CD8-positive, alpha-beta memory T cell (primary cell): ENCODE measurements at regions not wholly inside any gene's neighbourhood (a gene's known extent, or its start where the extent isn't known, plus 50 kb on each side); places are given as distances from the start of the nearest gene placed in this dataset.

Source experiments
- CTCF ChIA-PET: fragments of 350-600 bp; sonication (Branson Sonifier 250); formaldehyde crosslinking; loops from one replicate; lab custom pipeline; 2021; ENCODE audit warnings: antibody characterized with exemption; lab: Charles Lee
- POLR2A ChIA-PET: fragments of 350-600 bp; sonication (Branson Sonifier 250); formaldehyde crosslinking; loops from one replicate; lab custom pipeline; 2021; ENCODE audit warnings: antibody characterized with exemption; lab: Charles Lee
- DNase-seq, 5 donors: peaks; one replicate each; pipeline versions ENCODE4 v3.0.0 to v3.0.0-alpha.2; 2020 to 2022; ENCODE audit warnings: mixed read lengths in 1 of 5
- H3K27ac ChIP-seq: one replicate; pipeline ENCODE4 v1.7.0; 2013; ENCODE audit warnings: low read depth, mild to moderate bottlenecking, low read length, moderate library complexity
- H3K27me3 ChIP-seq: 2 replicates; pipeline ENCODE4 v1.7.0; 2013; ENCODE audit warnings: low read length, mild to moderate bottlenecking; ENCODE audit not compliant: insufficient read depth, poor library complexity, severe bottlenecking
- H3K36me3 ChIP-seq: 2 replicates; pipeline ENCODE4 v1.7.0; 2013; ENCODE audit warnings: mild to moderate bottlenecking, low read length, moderate library complexity; ENCODE audit not compliant: insufficient read depth
- H3K4me1 ChIP-seq: 2 replicates; pipeline ENCODE4 v1.7.0; 2013; ENCODE audit warnings: mild to moderate bottlenecking, low read length, moderate library complexity; ENCODE audit not compliant: insufficient read depth
- H3K4me3 ChIP-seq: 2 replicates; pipeline ENCODE4 v1.7.0; 2013; ENCODE audit warnings: mild to moderate bottlenecking, low read length
- H3K9me3 ChIP-seq: 2 replicates; pipeline ENCODE4 v1.7.0; 2013; ENCODE audit warnings: mild to moderate bottlenecking, low read length
- H3K27ac Mint-ChIP-seq, 8 donors: one replicate each; pipeline ENCODE4 v1.8.0; 2020 to 2021; ENCODE audit warnings: mixed read lengths in 8 of 8, mild to moderate bottlenecking in 6 of 8, inconsistent platforms in 3 of 8, moderate library complexity in 3 of 8
- H3K27me3 Mint-ChIP-seq, 2 donors: one replicate each; pipeline ENCODE4 v1.8.0; 2020 to 2021; ENCODE audit warnings: mixed read lengths in 2 of 2, mild to moderate bottlenecking in 1 of 2, moderate library complexity in 1 of 2
- H3K36me3 Mint-ChIP-seq, 3 donors: one replicate each; pipeline ENCODE4 v1.8.0; 2020 to 2021; ENCODE audit warnings: mixed read lengths in 3 of 3, inconsistent platforms in 1 of 3, mild to moderate bottlenecking in 1 of 3
- H3K4me1 Mint-ChIP-seq, 3 donors: one replicate each; pipeline ENCODE4 v1.8.0; 2020 to 2021; ENCODE audit warnings: mixed read lengths in 3 of 3, inconsistent platforms in 1 of 3, mild to moderate bottlenecking in 1 of 3
- H3K4me3 Mint-ChIP-seq, 7 donors: one replicate each; pipeline ENCODE4 v1.8.0; 2020 to 2021; ENCODE audit warnings: mixed read lengths in 7 of 7, mild to moderate bottlenecking in 6 of 7, moderate library complexity in 4 of 7, inconsistent platforms in 2 of 7
- H3K9me3 Mint-ChIP-seq, 5 donors: one replicate each; pipeline ENCODE4 v1.8.0; 2020 to 2022; ENCODE audit warnings: mixed read lengths in 5 of 5, mild to moderate bottlenecking in 3 of 5, moderate library complexity in 2 of 5, inconsistent platforms in 1 of 5

DNA sequence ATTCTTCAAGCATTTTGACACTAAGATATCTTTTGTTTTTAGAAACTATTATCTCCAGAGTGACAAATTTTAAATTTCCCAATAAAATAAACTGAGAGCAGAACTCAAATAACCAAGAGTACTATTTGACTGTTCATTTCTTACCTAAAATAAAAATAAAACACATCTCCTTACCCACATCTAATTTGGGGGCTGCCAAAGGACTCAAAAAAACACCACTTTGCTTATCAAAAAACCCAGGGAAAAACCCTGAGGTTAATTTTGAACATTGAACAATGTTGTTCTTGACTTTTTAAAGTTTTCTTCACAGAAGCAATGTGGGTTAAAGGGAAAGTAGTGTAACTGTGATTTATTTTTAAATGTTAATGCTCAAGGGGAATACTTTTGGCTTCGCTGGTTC, 243.0 kb upstream of the HHIP start:
- no peak overlapping the region for H3K4me3 ChIP-seq
- peaks cover 0 to 4% (median 0%) of the 10 kb centered on the region in 5 donors for H3K9me3 Mint-ChIP-seq
- no peaks in the 10 kb centered on the region for H3K36me3 ChIP-seq
- no peaks in the 10 kb centered on the region for H3K9me3 ChIP-seq
- H3K27me3 Mint-ChIP-seq: no peaks in the 10 kb centered on the region
- no peaks in the 10 kb centered on the region for H3K4me1 Mint-ChIP-seq
- no peaks in the 10 kb centered on the region for H3K36me3 Mint-ChIP-seq
- POLR2A ChIA-PET: no interaction called here
- CTCF ChIA-PET: no interaction called here
- H3K4me1 ChIP-seq: no peaks in the 10 kb centered on the region
- no peak overlapping the region for H3K27ac Mint-ChIP-seq
- H3K27me3 ChIP-seq: no peaks in the 10 kb centered on the region
- H3K4me3 Mint-ChIP-seq: no peak overlapping the region
- DNase-seq: no peak
- no peak overlapping the region for H3K27ac ChIP-seq

DNA sequence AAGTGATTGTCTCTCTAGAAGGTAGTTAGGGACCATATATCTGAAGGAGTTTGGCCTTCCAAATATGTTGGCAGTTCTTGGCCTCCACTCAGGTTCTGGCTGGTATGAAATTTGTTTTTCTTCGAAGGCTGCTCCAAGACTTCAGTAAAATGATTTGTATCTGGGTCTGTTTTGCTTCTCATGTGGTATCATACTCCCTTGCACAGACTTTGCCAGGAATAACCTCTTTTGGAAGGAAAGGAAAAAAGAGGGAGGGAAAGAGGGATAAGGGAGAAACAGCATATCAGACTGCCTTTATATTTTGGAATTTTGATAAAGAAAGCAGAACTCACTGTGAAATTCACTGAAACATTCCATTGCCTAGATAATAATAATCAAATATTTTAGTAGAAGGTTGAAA, 242.1 kb upstream of the HHIP start:
- no peaks in the 10 kb centered on the region for H3K27me3 Mint-ChIP-seq
- ChIA-PET POLR2A (no interaction called here), CTCF (no interaction called here)
- DNase-seq: no peak
- no peaks in the 10 kb centered on the region for H3K9me3 ChIP-seq
- H3K4me1 Mint-ChIP-seq: no peaks in the 10 kb centered on the region
- no peak overlapping the region for H3K27ac Mint-ChIP-seq
- H3K4me1 ChIP-seq: no peaks in the 10 kb centered on the region
- no peak overlapping the region for H3K4me3 ChIP-seq
- no peak overlapping the region for H3K4me3 Mint-ChIP-seq
- H3K27me3 ChIP-seq: no peaks in the 10 kb centered on the region
- peaks cover 0 to 4% (median 0%) of the 10 kb centered on the region in 5 donors for H3K9me3 Mint-ChIP-seq
- no peaks in the 10 kb centered on the region for H3K36me3 ChIP-seq
- no peak overlapping the region for H3K27ac ChIP-seq
- H3K36me3 Mint-ChIP-seq: no peaks in the 10 kb centered on the region

DNA sequence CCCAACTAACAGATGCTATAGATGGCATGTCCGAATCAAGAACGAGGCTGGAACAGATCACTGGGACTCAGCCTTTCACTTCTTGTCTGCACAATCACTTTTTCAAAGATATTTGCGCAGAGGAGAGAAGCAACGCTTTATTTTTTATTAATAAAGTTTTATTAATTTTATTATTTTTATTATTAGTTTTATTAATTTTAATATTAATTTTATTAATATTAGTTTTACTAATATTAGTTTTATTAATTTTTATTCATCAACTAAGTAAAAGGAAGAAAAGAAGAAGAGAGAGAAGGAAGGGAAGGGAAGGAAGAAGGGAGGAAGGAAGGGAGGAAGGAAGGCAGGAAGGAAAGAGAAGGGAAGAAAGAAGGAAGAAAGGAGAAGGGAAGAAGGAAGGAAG, 236.4 kb upstream of the HHIP start:
- CTCF ChIA-PET: no interaction called here
- no peak for DNase-seq
- Mint-ChIP-seq H3K4me1 (no peaks in the 10 kb centered on the region), H3K27me3 (no peaks in the 10 kb centered on the region), H3K27ac (no peak overlapping the region), H3K36me3 (no peaks in the 10 kb centered on the region), H3K4me3 (no peak overlapping the region), H3K9me3 (peaks cover 0 to 2% (median 0%) of the 10 kb centered on the region in 5 donors)
- POLR2A ChIA-PET: no interaction called here
- Histone ChIP-seq H3K36me3 (no peaks in the 10 kb centered on the region), H3K4me3 (no peak overlapping the region), H3K27ac (no peak overlapping the region), H3K9me3 (no peaks in the 10 kb centered on the region), H3K4me1 (no peaks in the 10 kb centered on the region), H3K27me3 (no peaks in the 10 kb centered on the region)

GRCh38 chr4:144410230-144410783, 235.6 kb upstream of the HHIP start:
- Histone ChIP-seq H3K36me3 (no peaks in the 10 kb centered on the region), H3K9me3 (no peaks in the 10 kb centered on the region), H3K4me1 (no peaks in the 10 kb centered on the region), H3K27ac (no peak overlapping the region), H3K4me3 (no peak overlapping the region), H3K27me3 (no peaks in the 10 kb centered on the region)
- Mint-ChIP-seq H3K27me3 (no peaks in the 10 kb centered on the region), H3K9me3 (no peaks in the 10 kb centered on the region), H3K36me3 (no peaks in the 10 kb centered on the region), H3K27ac (no peak overlapping the region), H3K4me3 (no peak overlapping the region), H3K4me1 (no peaks in the 10 kb centered on the region)
- no peak for DNase-seq
- ChIA-PET CTCF (no interaction called here), POLR2A (no interaction called here)

GRCh38 chr4:144411119-144411518, 234.8 kb upstream of the HHIP start:
- CTCF ChIA-PET: no interaction called here
- no peak overlapping the region for H3K27ac ChIP-seq
- no peaks in the 10 kb centered on the region for H3K9me3 ChIP-seq
- POLR2A ChIA-PET: no interaction called here
- Mint-ChIP-seq H3K36me3 (no peaks in the 10 kb centered on the region), H3K27me3 (no peaks in the 10 kb centered on the region), H3K27ac (peak overlapping the region in 1 of 8 donors; percentile 43), H3K4me3 (no peak overlapping the region), H3K4me1 (no peaks in the 10 kb centered on the region), H3K9me3 (no peaks in the 10 kb centered on the region)
- H3K4me1 ChIP-seq: no peaks in the 10 kb centered on the region
- H3K4me3 ChIP-seq: no peak overlapping the region
- no peaks in the 10 kb centered on the region for H3K36me3 ChIP-seq
- DNase-seq: no peak
- no peaks in the 10 kb centered on the region for H3K27me3 ChIP-seq

- Mint-ChIP-seq H3K36me3 (no peaks in the 10 kb centered on the region), H3K4me3 (no peak overlapping the region), H3K27ac (no peak overlapping the region), H3K9me3 (no peaks in the 10 kb centered on the region), H3K27me3 (no peaks in the 10 kb centered on the region), H3K4me1 (no peaks in the 10 kb centered on the region)
- Histone ChIP-seq H3K9me3 (no peaks in the 10 kb centered on the region), H3K4me1 (no peaks in the 10 kb centered on the region), H3K27ac (no peak overlapping the region), H3K4me3 (no peak overlapping the region), H3K36me3 (no peaks in the 10 kb centered on the region), H3K27me3 (no peaks in the 10 kb centered on the region)
- POLR2A ChIA-PET: no interaction called here
- no peak for DNase-seq
- CTCF ChIA-PET: no interaction called here
These were observed 234.3 kb upstream of the HHIP start for GRCh38 chr4:144411700-144412099.

DNA sequence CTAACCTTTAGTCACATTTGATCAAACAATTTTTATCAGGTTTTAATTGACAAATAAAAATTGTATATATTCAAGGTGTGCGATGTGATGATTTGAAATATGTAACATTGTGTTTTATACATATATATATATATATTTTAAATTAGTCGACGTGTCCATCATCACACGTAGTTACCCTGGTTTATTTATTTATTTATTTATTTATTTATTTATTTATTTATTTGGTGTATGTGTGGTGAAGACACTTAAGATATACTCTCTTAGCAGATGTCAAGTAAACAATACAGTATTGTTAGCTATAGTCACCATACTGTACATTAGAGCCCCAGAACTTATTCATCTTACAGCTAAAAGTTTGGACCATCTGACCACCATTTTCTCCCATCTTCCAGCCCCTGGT, 224.9 kb upstream of the HHIP start:
- Histone ChIP-seq H3K4me1 (no peaks in the 10 kb centered on the region), H3K4me3 (no peak overlapping the region), H3K9me3 (no peaks in the 10 kb centered on the region), H3K27me3 (no peaks in the 10 kb centered on the region), H3K36me3 (no peaks in the 10 kb centered on the region), H3K27ac (no peak overlapping the region)
- H3K27ac Mint-ChIP-seq: no peak overlapping the region
- DNase-seq: no peak
- no peaks in the 10 kb centered on the region for H3K36me3 Mint-ChIP-seq
- H3K27me3 Mint-ChIP-seq: no peaks in the 10 kb centered on the region
- ChIA-PET CTCF (no interaction called here), POLR2A (no interaction called here)
- peaks cover 0 to 5% (median 0%) of the 10 kb centered on the region in 5 donors for H3K9me3 Mint-ChIP-seq
- H3K4me3 Mint-ChIP-seq: no peak overlapping the region
- no peaks in the 10 kb centered on the region for H3K4me1 Mint-ChIP-seq

DNA sequence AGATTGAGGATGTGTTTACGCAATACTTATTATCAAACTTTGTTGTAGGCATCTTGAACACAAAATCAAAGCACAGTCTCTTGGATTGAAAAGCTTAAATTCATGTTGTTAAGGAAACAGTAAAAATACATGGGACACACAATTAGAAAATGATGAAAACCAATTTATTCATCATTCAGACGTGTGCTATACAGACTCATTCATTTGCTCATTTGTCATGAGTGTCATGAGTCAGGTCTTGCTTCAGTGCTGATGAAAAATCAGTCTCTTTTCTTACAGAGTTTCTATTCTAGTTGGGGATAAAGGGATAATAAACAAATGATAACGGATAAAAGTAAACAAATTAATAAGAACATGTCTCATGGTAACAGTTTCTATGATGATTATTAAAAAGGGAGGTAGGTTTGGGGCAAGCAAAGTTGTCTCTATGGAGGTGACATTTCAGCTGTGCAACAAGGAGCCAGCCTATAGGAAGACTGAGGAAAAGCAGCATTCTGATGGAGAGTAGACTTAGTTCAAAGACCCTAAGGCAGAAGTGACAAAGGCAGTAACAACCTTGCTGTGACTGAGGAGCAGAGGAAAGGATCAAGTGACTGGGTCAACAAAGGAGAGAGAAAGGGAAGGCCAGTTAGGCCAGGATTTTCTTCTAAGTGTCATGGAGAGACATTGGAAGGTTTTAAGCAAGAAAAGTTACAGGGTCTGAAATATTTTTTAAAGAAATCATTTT, 224.0 kb upstream of the HHIP start:
- H3K27me3 Mint-ChIP-seq: no peaks in the 10 kb centered on the region
- Histone ChIP-seq H3K36me3 (no peaks in the 10 kb centered on the region), H3K4me1 (no peaks in the 10 kb centered on the region), H3K27me3 (no peaks in the 10 kb centered on the region), H3K4me3 (no peak overlapping the region), H3K9me3 (no peaks in the 10 kb centered on the region), H3K27ac (no peak overlapping the region)
- H3K4me3 Mint-ChIP-seq: no peak overlapping the region
- CTCF ChIA-PET: no interaction called here
- peaks cover 0 to 7% (median 2%) of the 10 kb centered on the region in 5 donors for H3K9me3 Mint-ChIP-seq
- POLR2A ChIA-PET: no interaction called here
- H3K36me3 Mint-ChIP-seq: no peaks in the 10 kb centered on the region
- no peaks in the 10 kb centered on the region for H3K4me1 Mint-ChIP-seq
- no peak overlapping the region for H3K27ac Mint-ChIP-seq
- DNase-seq: no peak
